Osteoblast (primary cell): ENCODE measurements at regions not wholly inside any gene's neighbourhood (a gene's known extent, or its start where the extent isn't known, plus 50 kb on each side); places are given as distances from the start of the nearest gene placed in this dataset.

ENCODE experiments used
- DNase-seq: peaks from one replicate; pipeline ENCODE4 v3.0.0; 2011; ENCODE audit warnings: low spot score, mixed read lengths; ENCODE audit not compliant: insufficient read length; ENCODE audit errors: missing footprints
- H2AFZ ChIP-seq: 2 replicates; pipeline ENCODE4 v1.6.0; 2011; ENCODE audit warnings: mild to moderate bottlenecking, low read length
- H3K27ac ChIP-seq: 2 replicates; pipeline ENCODE4 v1.5.1; 2011; ENCODE audit warnings: mild to moderate bottlenecking, low read depth, low read length, moderate library complexity
- H3K27me3 ChIP-seq: 2 replicates; pipeline ENCODE4 v1.6.0; 2012; ENCODE audit warnings: mild to moderate bottlenecking, control low read depth, inconsistent platforms, low read length, moderate library complexity; ENCODE audit not compliant: insufficient read depth
- H3K36me3 ChIP-seq: 2 replicates; pipeline ENCODE4 v1.5.1; 2011; ENCODE audit warnings: mild to moderate bottlenecking, low read length, control low read depth, moderate library complexity; ENCODE audit not compliant: insufficient read depth
- H3K4me1 ChIP-seq: 2 replicates; pipeline ENCODE4 v1.5.1; 2011; ENCODE audit warnings: mild to moderate bottlenecking, low read length, control low read depth, moderate library complexity; ENCODE audit not compliant: insufficient read depth
- H3K4me2 ChIP-seq: 2 replicates; pipeline ENCODE4 v1.6.0; 2011; ENCODE audit warnings: mild to moderate bottlenecking, low read length; ENCODE audit not compliant: insufficient read depth
- H3K4me3 ChIP-seq: fragments of 200-600 bp; sonication (generic); 3 replicates; pipeline ENCODE4 v1.5.1; 2012; ENCODE audit warnings: mild to moderate bottlenecking, low read length, inconsistent platforms; ENCODE audit not compliant: insufficient read depth
- H3K79me2 ChIP-seq: 2 replicates; pipeline ENCODE4 v1.6.0; 2012; ENCODE audit warnings: mild to moderate bottlenecking, low read length, control low read depth, inconsistent platforms; ENCODE audit not compliant: insufficient read depth
- H3K9me3 ChIP-seq: 2 replicates; pipeline ENCODE4 v1.5.1; 2011; ENCODE audit warnings: low read depth, low read length, control low read depth
- H4K20me1 ChIP-seq: 2 replicates; pipeline ENCODE4 v1.6.0; 2012; ENCODE audit warnings: mild to moderate bottlenecking, low read length, control low read depth; ENCODE audit not compliant: insufficient read depth
- TF ChIP-seq, protein P1 (sequence below): IDR thresholded peaks from 2 replicates; pipeline ENCODE4 v1.5.1; 2011; ENCODE audit warnings: mild to moderate bottlenecking, low read depth, low read length, moderate library complexity; ENCODE audit errors: extremely low read depth

DNA sequence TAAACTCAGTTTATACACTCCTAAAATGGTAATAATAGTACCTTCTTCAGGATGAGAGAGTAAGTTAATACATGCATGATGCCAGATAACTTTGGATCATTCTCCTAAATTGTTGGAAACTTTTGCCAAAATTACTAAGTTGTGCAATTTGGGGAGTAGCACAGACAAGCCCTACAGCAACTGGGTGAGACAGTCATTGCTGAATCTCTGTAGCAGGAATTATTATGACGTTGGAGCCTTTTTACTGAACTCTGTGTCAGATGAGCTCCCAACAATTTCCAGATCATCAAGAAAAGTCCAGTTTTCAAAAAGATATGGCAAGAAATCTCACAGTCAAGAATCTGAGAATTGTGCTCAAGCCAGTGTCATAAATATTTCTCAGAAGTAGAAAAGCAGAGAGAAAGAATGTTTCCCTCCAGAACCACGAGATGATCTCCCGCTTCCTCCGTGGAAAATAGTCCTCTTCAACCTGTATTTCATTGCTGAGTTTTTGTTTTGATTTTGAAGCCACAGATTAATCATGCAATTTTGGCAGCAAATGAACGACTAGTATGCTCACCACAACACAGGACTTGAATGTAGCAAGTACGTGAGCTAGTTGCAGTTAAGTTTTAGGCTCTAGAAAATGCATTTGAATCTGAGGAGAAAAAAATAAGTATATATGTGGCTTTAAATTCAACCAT, 485.4 kb downstream of the CNTN6 start:
- no peaks in the 10 kb centered on the region for H3K36me3 ChIP-seq
- H3K9me3 ChIP-seq, result no peaks in the 10 kb centered on the region
- no peak for DNase-seq
- no peak overlapping the region for H3K4me2 ChIP-seq
- no peaks in the 10 kb centered on the region for H3K79me2 ChIP-seq
- H3K27me3 ChIP-seq, result no peaks in the 10 kb centered on the region
- no peaks in the 10 kb centered on the region for H4K20me1 ChIP-seq
- TF ChIP-seq, protein P1, sequence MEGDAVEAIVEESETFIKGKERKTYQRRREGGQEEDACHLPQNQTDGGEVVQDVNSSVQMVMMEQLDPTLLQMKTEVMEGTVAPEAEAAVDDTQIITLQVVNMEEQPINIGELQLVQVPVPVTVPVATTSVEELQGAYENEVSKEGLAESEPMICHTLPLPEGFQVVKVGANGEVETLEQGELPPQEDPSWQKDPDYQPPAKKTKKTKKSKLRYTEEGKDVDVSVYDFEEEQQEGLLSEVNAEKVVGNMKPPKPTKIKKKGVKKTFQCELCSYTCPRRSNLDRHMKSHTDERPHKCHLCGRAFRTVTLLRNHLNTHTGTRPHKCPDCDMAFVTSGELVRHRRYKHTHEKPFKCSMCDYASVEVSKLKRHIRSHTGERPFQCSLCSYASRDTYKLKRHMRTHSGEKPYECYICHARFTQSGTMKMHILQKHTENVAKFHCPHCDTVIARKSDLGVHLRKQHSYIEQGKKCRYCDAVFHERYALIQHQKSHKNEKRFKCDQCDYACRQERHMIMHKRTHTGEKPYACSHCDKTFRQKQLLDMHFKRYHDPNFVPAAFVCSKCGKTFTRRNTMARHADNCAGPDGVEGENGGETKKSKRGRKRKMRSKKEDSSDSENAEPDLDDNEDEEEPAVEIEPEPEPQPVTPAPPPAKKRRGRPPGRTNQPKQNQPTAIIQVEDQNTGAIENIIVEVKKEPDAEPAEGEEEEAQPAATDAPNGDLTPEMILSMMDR, result no peak
- H3K4me3 ChIP-seq, result no peak overlapping the region
- no peak overlapping the region for H3K27ac ChIP-seq
- no peaks in the 10 kb centered on the region for H3K4me1 ChIP-seq
- no peak overlapping the region for H2AFZ ChIP-seq

DNA sequence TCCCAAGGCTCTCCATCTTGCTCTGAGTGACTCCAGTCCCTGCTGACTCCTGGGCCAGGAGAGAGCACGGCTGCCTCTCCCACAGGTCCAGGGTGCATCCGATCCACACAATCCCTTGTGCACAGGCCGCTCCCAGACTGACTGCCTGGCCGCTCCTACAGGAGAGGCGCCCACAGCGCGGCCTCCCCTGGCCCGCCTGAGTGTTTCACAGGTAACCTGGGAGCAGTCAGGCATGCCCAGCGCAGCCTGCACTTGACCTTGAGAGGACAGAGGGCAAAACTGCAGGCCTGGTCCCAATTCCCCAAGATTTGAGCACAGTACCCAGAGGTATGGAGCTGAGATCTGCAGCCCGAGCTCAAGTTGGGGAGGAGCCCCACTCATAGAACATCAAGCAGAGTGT, 490.2 kb downstream of the CNTN6 start:
- H3K79me2 ChIP-seq, result no peaks in the 10 kb centered on the region
- TF ChIP-seq, protein P1, result no peak
- no peak overlapping the region for H3K4me2 ChIP-seq
- no peaks in the 10 kb centered on the region for H3K36me3 ChIP-seq
- no peak overlapping the region for H2AFZ ChIP-seq
- no peaks in the 10 kb centered on the region for H3K4me1 ChIP-seq
- no peak overlapping the region for H3K27ac ChIP-seq
- DNase-seq, result no peak
- no peak overlapping the region for H3K4me3 ChIP-seq
- no peaks in the 10 kb centered on the region for H4K20me1 ChIP-seq
- H3K9me3 ChIP-seq, result no peaks in the 10 kb centered on the region
- no peaks in the 10 kb centered on the region for H3K27me3 ChIP-seq

DNA sequence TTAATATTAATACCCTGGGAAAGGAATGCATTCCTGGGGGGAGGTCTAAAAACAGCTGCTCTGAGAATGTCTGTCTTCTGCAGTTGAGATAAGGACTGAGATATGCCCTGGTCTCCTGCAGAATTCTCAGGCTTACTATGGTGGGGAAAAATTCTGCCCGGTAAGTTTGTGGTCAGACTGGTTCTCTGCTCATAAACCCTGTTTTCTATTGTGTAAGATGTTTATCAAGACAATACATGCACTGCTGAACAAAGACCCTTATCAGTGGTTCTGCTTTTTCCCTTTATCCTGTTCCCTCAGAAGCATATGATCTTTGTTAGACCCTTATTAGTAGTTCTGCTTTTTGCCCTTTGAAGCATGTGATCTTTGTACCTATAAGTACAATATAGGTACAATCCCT, 494.6 kb downstream of the CNTN6 start:
- TF ChIP-seq, protein P1, result no peak
- H3K79me2 ChIP-seq, result no peaks in the 10 kb centered on the region
- H4K20me1 ChIP-seq, result no peaks in the 10 kb centered on the region

DNA sequence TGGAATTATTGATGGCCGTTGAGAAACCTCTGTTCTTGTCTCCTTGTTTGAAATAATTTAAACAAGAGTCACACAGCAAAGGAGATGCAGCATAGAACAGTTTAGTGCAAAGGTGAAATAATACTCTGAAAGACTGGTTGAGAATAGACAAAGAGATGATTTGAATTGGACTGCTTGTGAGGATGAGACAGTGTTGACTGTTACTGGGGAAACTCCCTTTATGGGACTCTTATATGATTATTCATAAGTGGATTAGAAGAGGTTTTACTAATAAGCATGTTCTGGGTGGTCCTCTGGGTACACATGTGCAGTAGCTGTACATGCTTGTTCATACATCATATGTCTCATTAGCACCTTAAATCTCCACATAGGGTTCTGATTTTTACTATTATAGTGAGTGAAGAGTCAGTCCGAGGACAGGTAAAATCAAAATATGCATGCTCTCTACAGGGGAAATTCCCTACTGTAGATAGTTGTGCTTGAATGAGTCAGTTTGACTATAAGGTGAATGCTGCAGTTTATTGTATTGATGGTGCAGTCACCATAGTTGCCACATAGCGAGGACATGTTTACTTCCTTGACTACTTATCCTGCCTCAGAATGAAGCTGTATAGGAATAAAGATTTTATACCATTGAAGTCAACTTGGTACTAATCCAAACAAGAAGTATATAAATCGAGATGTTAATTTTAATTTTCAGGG, 498.7 kb downstream of the CNTN6 start:
- H3K27ac ChIP-seq, result no peak overlapping the region
- H3K4me3 ChIP-seq, result no peak overlapping the region
- H3K79me2 ChIP-seq, result no peaks in the 10 kb centered on the region
- no peaks in the 10 kb centered on the region for H3K36me3 ChIP-seq
- H3K9me3 ChIP-seq, result peaks cover 2% of the 10 kb centered on the region
- H3K4me2 ChIP-seq, result no peak overlapping the region
- H3K4me1 ChIP-seq, result no peaks in the 10 kb centered on the region
- H3K27me3 ChIP-seq, result no peaks in the 10 kb centered on the region
- H2AFZ ChIP-seq, result no peak overlapping the region
- no peaks in the 10 kb centered on the region for H4K20me1 ChIP-seq
- TF ChIP-seq, protein P1, result no peak
- no peak for DNase-seq

More for the DNA sequence above, 494.6 kb downstream of the CNTN6 start:
- Histone ChIP-seq H3K9me3 (peaks cover 2% of the 10 kb centered on the region), H3K4me2 (no peak overlapping the region), H2AFZ (no peak overlapping the region), H3K4me1 (no peaks in the 10 kb centered on the region), H3K27ac (no peak overlapping the region), H3K36me3 (no peaks in the 10 kb centered on the region), H3K27me3 (no peaks in the 10 kb centered on the region), H3K4me3 (no peak overlapping the region)
- DNase-seq, result no peak
